Hepatic stellate cell (primary cell): ENCODE measurements at regions not wholly inside any gene's neighbourhood (a gene's known extent, or its start where the extent isn't known, plus 50 kb on each side); places are given as distances from the start of the nearest gene placed in this dataset.
A peak's percentile ranks its signal among the peaks of the same experiment; 100 is the strongest.

ENCODE experiments used
- DNase-seq: peaks from one replicate; pipeline ENCODE4 v3.0.0; 2011; ENCODE audit warnings: low spot score

DNA sequence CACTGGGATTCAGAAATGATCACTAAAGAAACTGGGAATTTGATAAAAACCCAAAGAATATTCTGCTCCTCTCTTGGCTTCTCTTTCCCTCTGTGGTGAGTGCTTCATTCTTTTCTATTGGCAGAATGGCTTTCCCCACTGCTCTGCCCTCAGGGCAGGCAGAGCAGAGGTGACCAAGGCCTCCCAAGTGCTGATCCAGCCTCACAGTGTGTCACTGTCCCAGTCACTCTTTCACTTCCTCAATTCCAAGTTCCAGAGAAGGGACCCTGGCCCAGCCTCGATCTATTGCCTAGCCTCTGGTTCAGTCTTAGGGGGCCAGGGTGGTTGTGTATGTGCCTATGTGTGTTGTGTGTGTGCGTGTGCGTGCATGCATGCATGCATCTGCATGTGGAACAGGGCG lies 180.6 kb upstream of the TMTC4 start:
- DNase-seq: no peak

DNA sequence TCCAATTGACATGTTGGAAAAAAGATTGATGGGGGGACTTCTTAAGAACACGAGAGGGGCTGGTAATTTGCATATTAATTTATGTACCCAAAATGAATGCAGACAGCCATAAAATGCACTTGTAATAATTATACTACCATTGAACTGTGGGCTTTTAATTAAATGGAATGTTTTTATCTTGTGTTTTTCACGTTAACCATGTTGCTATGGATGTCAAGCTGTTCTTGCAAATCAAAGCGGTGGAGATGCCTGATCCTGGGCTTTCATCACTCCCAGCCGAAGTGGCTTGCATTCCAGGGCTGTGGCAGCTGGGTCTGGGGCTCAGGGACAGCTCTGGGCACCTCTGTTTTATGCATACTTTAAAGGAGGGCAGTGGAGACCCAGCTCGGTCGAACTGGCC lies 179.4 kb upstream of the TMTC4 start:
- no peak for DNase-seq

DNA sequence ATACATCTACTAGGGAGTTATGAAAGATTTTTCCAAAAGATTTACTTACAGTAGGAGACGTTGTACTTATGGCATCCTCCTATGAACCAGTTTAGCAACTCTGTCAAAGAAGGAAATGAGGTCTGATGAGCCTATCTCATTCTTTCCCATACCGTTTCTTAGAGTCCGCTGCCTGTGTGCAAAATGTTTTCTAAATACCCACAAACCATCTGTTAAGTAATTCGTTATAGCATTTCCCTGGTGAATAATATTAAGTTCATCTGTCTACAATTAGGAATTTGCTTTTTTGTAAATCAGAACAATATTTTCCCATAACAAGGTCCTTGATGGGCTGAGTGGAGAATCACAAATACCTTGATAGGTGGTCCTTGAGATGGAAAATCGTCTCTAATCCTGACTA lies 178.8 kb upstream of the TMTC4 start:
- DNase-seq: no peak

DNA sequence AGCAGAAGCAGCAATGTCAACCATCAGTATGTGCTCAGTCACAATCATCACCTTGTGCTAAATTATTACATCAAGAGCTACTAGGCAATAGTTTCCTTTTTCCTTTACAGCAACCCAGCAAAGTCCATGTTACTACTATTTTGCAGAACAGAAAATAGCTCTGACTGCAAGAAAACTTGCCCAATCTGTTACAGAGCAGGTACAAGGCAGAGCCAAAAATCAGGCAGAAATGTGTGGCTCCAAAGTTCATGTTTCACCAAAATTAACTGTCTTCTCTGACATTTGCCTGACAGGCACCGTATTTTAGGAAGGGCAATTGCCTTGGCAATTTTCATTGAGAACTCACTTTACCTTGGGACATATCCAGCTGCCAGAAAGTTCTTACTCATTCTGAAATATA lies 177.6 kb upstream of the TMTC4 start:
- DNase-seq: no peak

DNA sequence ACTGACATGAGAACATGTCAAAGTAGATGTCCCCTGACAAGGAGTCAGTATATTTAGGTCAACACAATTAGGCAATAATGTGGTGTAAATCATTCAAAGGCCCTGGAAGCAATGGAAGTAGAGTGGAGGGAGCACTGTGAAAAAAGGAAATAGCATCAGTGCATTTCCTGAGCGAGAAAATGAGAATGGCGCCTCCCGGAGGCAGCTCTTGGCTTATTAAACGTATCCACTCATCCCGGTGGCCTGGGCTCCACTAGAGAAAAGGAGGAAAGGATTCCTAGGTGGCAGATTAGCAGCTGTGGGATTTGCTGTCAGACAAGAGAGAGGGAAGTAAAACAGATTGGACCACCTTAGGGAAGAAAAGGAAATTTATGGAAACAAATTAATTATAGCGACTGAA lies 173.7 kb upstream of the TMTC4 start:
- DNase-seq: no peak

DNA sequence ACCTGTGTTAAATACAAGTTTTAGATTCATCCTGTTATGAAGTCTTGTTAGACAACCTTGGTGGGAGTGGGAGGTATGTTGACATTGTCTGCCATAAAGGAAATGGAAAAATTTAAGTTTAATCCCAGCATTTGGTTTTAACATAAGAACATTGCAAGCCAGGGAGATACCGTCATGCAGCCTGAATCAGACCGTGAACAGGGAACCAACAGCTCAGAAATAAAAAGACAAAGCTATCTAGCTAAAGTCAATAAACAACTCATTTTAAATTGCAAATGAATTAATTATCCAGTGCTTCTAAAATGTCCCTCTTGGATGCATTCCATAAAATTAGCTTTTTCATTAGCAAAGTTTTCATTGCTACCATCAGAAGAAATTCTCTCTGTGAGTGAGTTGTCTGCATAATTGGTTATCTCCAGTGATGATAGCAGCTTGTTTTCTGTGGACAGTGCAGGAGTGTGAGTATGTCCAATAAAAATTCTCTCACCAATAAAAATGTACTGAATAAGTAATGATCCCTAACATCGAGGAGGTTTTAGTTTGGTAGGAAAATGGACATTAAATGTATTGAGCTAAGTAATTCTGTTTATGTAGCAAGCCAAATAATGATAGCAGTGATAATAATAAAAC lies 170.6 kb upstream of the TMTC4 start:
- DNase-seq: no peak

DNA sequence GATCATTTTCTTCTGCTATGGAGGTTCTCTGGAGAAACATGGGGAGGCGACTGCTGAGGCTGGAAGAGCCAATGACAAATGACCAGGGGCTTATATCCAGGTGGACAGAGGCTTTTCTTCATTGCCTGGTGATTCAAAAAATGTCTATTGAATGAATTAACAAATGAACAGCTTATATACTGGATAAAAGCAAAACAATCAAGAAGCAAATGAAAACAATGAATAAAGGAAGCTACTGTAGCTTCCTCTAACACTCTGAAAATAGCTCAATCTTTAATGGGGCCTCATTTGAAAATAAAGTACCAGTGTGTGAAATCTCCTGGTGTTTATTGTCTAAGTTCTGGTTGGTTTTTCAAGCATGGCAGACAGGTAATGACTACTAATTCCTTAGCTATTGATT lies 167.5 kb upstream of the TMTC4 start:
- DNase-seq: no peak

DNA sequence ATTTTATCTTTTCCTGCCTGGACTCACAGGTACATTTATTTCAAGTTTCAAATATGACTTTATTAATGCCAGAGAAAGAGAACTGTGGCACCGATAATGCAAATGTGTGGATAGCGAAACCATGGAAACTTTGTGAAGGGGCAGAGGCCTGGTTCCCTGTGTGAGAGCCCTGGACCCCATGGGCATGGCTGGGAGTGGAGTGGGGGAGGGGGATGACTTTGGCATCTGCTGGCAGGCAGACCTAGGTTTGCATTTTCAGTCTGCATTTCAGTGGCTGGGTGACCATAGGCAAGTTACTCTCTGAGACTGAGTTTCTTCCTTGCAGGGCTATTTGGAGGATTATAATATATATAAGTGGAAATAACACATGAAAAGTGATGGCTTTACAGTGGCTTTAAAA lies 163.8 kb upstream of the TMTC4 start:
- no peak for DNase-seq

DNA sequence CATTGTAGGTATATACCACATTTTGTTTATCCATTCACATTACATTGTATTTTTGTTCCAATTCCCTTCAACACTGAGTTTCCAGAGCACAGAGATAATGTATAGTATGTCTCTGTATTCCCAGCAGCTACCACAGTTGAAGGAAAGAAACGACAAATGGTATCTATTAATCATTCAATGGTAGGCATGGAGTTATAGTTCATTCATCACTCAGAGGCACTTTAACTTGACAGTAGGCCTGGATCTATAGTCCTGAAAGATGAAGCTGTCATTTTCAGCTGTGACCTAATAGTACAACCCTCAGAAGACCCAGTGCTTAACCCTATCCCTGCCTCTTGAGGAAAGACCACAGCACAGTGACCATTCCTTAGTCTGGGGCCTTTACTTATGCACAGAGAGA lies 163.0 kb upstream of the TMTC4 start:
- DNase-seq: no peak

DNA sequence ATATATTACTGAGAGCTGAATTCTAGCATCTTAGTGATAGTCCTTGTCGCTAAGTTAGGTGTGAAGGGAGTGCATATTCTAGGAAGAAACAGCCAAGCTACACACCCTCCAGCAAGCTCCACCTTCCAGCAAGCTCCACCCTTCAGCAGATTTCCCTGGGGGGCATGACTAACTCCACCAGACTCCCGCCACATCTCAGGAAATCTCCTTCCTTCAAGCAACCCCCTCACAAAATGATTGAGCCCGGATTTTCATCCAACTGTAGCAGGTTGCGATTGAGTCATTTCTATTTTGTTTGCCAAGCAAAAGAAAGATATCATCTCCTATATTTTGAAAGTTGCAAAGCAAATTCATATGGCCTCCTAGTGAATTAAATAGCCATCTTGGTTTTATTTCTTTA lies 162.1 kb upstream of the TMTC4 start:
- DNase-seq: peak; percentile 2

DNA sequence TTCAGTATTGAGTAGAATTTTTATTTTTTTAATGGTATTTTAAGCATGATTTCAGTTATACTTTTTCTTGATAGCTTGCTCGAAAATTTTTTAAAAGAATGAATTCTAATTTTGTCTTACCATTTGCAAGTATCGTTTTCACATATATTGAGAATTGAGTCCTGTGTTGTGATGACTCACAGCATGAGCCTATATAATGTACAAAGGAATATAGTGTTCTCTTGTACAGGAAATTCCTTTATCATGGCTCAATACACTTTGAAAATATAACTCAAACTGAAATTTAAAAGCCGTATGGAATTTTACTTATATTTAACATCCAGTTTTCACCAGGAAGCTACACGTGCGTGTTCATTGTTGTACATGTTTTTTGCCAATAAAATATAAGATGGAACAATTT lies 161.1 kb upstream of the TMTC4 start:
- DNase-seq: no peak

DNA sequence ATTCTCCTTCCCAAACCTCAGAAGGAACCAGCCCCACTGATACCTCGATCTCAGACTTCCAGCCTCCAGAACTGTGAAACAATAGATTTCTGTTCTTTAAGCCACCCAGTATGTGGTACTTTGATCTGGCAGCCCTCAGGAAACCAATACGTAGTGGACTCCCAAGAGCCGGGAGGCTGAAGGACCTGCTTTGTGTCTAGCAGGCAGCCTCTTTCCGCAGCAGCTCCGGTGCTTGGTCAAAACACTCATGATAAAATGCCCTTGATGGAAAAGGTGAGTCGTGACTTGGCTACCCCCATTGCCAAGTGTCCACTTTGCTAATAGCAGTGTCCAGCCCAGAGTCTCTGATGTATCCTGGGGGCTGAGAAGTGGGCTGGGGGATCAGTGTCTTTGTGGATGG lies 158.8 kb upstream of the TMTC4 start:
- DNase-seq: no peak

DNA sequence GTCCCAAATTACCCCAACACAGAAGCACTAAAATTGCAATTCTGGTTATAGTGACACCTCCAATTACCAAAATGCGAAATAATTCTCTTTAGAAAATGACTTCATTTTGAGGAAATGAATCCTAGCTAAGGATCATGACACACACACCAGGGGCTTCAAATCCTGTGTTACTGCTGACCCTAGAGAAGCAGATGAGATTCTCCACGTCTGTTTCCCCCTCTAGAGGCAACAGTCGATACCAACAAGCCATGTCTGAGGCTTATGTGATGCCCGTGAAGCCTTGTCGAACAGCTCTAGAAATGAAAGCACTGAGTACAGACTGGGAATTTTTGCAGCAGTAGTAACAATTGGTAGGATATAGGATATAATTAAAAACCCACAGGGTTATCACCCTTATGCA lies 153.6 kb upstream of the TMTC4 start:
- DNase-seq: no peak

DNA sequence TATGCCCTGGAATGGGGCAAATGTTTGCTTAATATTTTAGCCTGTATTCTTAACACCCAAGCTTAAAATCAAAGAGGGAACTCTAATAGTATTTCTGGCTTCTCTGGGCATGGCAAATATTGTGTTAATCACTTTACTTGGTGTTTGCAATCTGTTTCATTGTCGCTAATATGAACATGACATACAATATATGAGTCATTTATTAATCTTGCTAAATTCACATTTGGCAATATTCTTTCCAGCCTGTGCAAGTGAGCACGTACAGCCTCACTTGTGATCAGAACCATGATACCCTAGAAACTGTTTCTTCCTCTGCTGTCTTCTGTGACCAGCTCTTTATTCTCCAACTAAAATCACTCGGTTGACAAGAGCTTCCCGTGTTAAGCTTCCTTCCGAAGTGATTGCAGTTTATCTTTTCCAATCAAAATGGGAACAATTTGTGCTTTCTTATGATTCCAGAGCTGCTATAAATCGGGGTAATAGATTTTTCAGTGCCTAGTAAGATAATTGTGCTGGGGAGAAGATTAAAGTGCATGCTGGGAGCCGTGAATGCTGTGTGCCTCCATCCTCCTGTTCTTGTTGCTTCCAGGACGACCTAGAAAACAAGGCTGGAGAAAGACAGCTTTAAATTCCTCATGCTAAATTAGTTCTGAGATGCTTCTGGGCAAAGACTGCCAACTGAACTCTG lies 153.0 kb upstream of the TMTC4 start:
- no peak for DNase-seq

DNA sequence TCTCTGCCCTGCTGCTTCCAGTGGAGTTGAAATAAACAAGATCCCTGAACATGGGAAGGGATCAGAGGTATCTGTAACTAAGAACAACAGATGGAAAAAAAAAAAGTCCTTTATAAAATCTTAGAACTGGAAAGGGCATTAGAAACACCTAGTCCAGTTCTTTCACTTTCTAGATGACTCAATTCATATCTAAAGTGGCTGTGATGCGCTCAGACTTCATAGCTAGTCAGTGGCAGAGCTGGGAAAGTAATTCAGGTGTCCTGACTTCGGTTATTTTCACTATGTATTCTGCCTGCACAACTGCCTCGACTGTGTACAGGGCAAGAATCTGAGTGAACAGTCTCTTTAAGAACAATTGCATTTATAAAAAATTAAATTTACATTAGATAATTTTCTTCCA lies 151.8 kb upstream of the TMTC4 start:
- no peak for DNase-seq

DNA sequence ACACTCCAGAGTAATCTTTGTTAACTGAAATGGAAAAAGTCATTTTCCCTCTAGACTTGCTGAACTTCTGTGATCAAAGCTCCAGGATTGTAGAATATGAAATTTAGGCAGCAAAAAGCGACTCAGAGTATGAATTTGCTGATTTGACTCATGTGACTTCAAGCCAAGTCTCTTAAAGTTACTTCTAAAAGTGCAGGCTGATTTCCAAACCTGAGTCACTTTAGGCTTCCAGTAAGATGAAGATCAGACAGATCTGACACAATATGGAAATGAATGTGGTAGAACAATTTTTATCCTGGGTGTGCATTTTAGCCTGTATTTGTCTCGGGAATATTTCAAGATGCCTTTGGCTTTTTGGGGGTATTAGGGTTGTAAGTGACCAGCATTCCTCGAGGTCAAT lies 151.0 kb upstream of the TMTC4 start:
- DNase-seq: no peak

DNA sequence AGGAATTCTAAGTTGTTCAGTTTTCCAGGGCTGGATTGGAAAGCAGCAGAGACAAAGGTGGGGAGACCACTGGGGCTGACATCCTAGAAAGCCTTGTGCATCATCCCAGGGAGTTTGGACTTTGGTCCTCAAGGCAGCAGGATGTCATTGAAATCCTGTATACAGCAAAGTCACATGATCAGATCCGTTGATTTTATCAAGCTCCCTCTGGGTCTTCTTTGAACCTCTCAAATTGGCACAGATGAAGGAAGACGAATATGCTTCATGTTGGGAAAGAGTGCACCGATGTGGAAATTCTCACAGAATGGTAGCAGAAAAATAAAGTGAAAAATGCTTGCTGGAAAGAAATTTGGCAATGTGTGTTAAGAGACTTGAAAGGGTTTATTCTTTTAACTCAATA lies 149.8 kb upstream of the TMTC4 start:
- DNase-seq: no peak

DNA sequence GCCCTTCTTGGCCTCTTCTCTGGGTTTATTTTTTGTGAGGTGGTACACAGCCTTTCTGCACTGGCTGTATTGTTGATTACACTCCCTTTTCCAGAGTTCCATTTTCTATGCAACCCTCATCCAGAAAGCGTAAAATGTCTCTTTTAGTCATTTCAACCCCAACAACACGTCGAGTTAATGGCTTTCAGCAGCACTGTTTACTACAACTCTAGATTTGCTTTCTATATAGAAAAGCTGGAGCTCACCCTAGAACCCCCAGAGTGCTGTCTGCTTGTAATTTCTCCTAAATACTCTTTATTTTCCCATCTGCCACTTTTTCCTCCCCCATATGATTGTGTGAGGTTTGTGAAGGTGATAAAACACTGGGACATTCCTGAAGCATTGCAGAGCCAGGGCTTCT lies 148.9 kb upstream of the TMTC4 start:
- DNase-seq: no peak

DNA sequence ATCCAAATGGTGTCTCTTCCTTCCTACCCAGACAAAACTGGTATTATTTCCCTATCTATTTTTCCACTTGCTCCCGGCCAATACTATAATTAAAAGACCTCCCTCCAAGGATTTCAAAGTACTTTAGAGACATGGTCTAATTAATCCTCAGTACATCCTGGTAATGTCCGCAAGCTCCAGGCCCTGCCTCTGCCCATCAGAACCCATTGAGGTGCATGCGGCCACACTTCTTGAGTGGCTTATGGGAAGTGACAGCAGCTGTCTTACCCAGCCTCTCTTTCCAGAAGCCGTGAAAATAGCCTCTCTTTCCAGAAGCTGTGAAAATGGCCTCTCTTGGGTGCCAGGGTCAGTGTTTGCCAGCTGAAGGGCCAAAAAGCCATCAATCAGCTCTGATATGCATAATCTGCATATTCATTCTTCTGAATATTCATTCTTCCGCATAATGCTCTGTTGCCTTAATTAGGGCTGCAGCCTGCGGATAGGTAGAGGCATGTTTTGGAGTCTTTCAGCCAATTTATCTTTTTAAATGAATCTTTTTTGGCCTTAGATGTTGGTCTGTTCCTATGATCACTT lies 148.4 kb upstream of the TMTC4 start:
- no peak for DNase-seq

DNA sequence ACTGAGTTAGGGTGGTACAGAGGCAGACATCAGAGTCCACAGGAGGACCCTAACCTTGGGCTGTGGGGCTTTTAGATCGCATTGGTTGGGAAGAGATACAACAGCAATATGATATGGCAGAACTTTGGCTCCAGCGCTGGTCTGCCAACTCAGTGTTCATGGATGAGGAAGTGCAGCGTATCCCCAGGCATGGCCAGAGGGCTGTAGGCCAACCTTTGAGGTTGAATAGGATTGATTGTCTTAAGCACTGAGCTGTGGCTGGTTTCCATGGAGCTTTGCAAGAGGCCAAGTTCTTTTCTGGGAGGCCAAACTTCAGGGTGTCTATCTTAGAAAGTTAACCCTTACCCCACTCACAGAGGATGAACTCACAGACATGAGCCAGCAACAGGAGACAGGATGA lies 144.1 kb upstream of the TMTC4 start:
- no peak for DNase-seq

DNA sequence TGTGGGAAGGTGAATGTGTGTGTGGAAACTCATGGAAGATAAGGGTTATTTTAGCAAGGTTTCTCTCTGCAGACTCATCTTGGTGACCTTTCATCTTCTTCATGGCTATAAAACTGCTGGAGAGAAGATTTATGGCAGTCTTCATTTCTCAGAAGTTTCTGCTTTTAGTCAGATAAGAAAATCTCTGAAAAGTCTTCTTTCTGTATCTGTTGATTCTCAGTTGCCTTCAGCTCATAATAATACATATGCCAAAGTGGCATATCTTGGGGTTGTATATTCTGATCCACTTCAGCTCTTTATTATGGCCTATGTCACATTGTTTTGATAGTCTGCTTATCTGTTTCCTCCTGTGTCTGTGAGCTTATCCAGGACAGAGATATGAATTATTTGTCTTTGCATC lies 143.3 kb upstream of the TMTC4 start:
- DNase-seq: no peak

DNA sequence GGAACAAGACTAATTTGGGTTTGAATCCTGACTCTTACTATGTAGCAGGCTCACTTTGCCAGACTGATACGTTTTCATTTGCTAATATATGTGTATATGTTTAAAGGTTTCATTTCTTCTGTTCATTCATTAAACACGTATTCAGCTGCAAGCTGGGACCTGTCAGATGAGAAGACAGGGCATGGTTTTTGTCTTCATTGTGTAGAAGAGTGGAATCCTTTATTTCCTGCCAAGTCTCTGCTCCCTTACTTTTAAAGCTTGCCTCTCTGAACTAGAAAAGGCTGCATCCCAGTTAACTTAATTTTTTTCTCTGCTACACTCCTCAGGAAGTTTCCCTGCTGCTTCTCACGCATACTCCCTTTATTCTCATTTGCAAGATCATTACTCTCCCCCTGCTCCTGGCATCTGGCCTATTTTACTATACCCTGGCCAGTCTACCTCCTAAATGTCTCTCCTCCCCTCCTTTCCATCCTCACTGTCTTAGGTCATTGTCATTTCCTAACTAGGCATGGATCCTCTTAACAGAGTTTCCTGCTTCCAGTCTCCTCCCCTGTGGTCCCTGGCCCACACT lies 141.0 kb upstream of the TMTC4 start:
- no peak for DNase-seq

DNA sequence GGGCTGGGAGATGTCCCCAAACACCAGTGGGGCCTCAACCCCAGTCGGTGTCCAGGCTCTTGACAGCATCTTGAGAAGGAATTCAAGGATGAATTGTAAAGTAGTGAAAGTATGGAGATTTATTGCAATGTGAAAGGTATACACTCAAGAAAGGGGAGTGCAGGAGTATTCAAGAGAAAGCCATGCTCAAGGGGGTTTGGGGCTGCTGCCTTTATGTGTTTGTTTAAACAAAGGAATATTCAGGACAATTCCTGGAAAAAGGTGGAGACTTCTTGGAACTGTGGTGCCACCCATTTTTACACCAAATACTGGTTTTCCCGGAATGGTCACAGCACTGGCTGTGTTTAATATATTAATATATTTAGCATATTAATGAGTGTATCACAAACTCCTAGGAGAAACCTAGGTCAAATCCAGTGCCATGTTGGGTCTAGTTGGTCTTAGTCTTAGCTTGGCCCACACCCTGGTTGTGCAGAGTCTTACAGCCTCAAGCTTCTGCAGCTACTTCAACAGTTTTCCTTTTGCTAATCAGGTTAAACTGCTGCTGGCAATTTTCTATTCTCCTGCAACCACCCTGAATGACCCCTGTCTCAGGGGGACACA lies 138.5 kb upstream of the TMTC4 start:
- no peak for DNase-seq
